ENCODE measurements at regions not wholly inside any gene's neighbourhood (a gene's known extent, or its start where the extent isn't known, plus 50 kb on each side); places are given as distances from the start of the nearest gene placed in this dataset.

GRCh38 chr15:94937242-94937641 lies 705.9 kb downstream of the MCTP2 start:
- Histone ChIP-seq H4K8ac (ENCODE audit: extremely low read depth, insufficient read depth, low read length) (no peak overlapping the region), H4K20me1 (replicated peaks in 1 of 2; ENCODE audit: control insufficient read depth in 1 of 2, insufficient read depth in 2 of 2, low read length in 2 of 2) (no peaks in the 10 kb centered on the region), H3K27me3 (replicated peaks in 1 of 4; ENCODE audit: control insufficient read depth in 3 of 4, extremely low read depth in 1 of 4, insufficient read depth in 3 of 4, low read length in 3 of 4) (no peaks in the 10 kb centered on the region), H2AFZ (ENCODE audit: low read length) (no peak overlapping the region), H4K5ac (ENCODE audit: insufficient read length, low read depth, low read length) (no peak overlapping the region), H3K79me2 (ENCODE audit: control insufficient read depth in 1 of 2, insufficient read depth in 2 of 2, low read length in 2 of 2) (no peaks in the 10 kb centered on the region), H3K4me3 (ENCODE audit: extremely low read depth in 1 of 4, insufficient read depth in 2 of 4, low read depth in 3 of 4, low read length in 4 of 4) (no peak overlapping the region), H3K4me2 (ENCODE audit: insufficient read depth in 1 of 2, low read depth in 2 of 2, low read length in 2 of 2) (no peak overlapping the region), H3K4me1 (replicated peaks in 1 of 4; ENCODE audit: control insufficient read depth in 3 of 4, insufficient read depth in 4 of 4, low read length in 3 of 4) (no peaks in the 10 kb centered on the region), H3K79me1 (ENCODE audit: low read depth, low read length) (no peaks in the 10 kb centered on the region), H3K23me2 (ENCODE audit: low read depth, low read length) (no peaks in the 10 kb centered on the region), H2BK5ac (ENCODE audit: low read depth, low read length) (no peak overlapping the region), H2BK15ac (ENCODE audit: low read length) (no peak overlapping the region), H3K4ac (replicated peaks; ENCODE audit: insufficient read length, low read depth, low read length) (no peak overlapping the region), H3K23ac (ENCODE audit: insufficient read length) (no peak overlapping the region), H3K27ac (ENCODE audit: low read depth, low read length) (no peak overlapping the region), H2BK20ac (ENCODE audit: low read length) (no peak overlapping the region), H3K9ac (replicated peaks in 1 of 4; ENCODE audit: extremely low read depth in 1 of 4, low read depth in 3 of 4, low read length in 3 of 4) (no peak overlapping the region), H3K18ac (ENCODE audit: extremely low read depth, low read length) (no peak overlapping the region), H3K36me3 (ENCODE audit: control insufficient read depth in 2 of 4, insufficient read depth in 4 of 4, low read length in 3 of 4) (no peaks in the 10 kb centered on the region), H3K9me3 (ENCODE audit: insufficient read depth in 2 of 2, low read depth in 1 of 2, low read length in 1 of 2) (peaks cover 6 to 8% of the 10 kb centered on the region in 2 experiments; a peak in 1 of 4 replicates), H3K56ac (replicated peaks; ENCODE audit: insufficient read length, low read depth, low read length) (no peak overlapping the region), H3K14ac (ENCODE audit: insufficient read length) (no peak overlapping the region), H2AK5ac (ENCODE audit: low read depth, low read length) (no peak overlapping the region), H2BK120ac (replicated peaks; ENCODE audit: low read depth, low read length) (no peak overlapping the region), H4K91ac (replicated peaks; ENCODE audit: insufficient read length, low read length) (no peak overlapping the region), H2BK12ac (ENCODE audit: low read depth, low read length) (no peak overlapping the region)
- whole genome bisulfite sequencing, 2 experiments (ENCODE audit: extremely low coverage in 1 of 2, insufficient coverage in 1 of 2, insufficient read length in 1 of 2, insufficient replicate concordance in 2 of 2, low coverage in 1 of 2, low lambda C conversion rate in 2 of 2, missing lambda C conversion rate in 1 of 2), result 95% methylated on average over 2 of the region's 2 CpGs; no CpG with 5 or more reads in 1 of the 2 experiments
- CTCF ChIA-PET (ENCODE audit: partially characterized antibody), result no interaction called here
- DNase-seq (ENCODE audit: low read depth in 1 of 2, low spot score in 2 of 2) (no peak), FAIRE-seq (no peak)
- POLR2A ChIA-PET (ENCODE audit: partially characterized antibody), result no interaction called here
- TF ChIP-seq POU5F1 (IDR thresholded peaks at IDR 0.05; ENCODE audit: low read depth, low read length), result no peak
- TF ChIP-seq RNF2 (IDR thresholded peaks at IDR 0.05; ENCODE audit: borderline replicate concordance, low read depth, low read length, missing control alignments, poor library complexity, severe bottlenecking), result no peak
- TF ChIP-seq SAP30 (IDR thresholded peaks at IDR 0.05; ENCODE audit: insufficient read depth, insufficient replicate concordance, low read length), result no peak
- TF ChIP-seq USF2 (IDR thresholded peaks at IDR 0.05; ENCODE audit: low read length), result no peak
- no peak for TF ChIP-seq NRF1 (IDR thresholded peaks at IDR 0.05; ENCODE audit: low read depth, low read length)
- TF ChIP-seq KDM5A (IDR thresholded peaks at IDR 0.05; ENCODE audit: low read length), result no peak
- TF ChIP-seq ATF3 (IDR thresholded peaks at IDR 0.05; ENCODE audit: insufficient read depth, low read depth, low read length), result no peak
- no peak for TF ChIP-seq MAX (IDR thresholded peaks at IDR 0.05)
- no peak for TF ChIP-seq SP1 (IDR thresholded peaks at IDR 0.05; ENCODE audit: low read depth, low read length)
- TF ChIP-seq GABPA (IDR thresholded peaks at IDR 0.05; ENCODE audit: borderline replicate concordance, insufficient read depth, low read length), result no peak
- TF ChIP-seq HDAC2 (IDR thresholded peaks at IDR 0.05; ENCODE audit: borderline replicate concordance in 1 of 2, low read depth in 2 of 2, low read length in 2 of 2), result no peak
- no peak for TF ChIP-seq SP4 (IDR thresholded peaks at IDR 0.05; ENCODE audit: low read length)

Measured in H1 (cell line).